ENCODE measurements at regions not wholly inside any gene's neighbourhood (a gene's known extent, or its start where the extent isn't known, plus 50 kb on each side); places are given as distances from the start of the nearest gene placed in this dataset.

GRCh38 chr2:64832936-64833335 lies 156.3 kb upstream of the SLC1A4 start:
- no peaks in the 10 kb centered on the region for H3K9me3 ChIP-seq (ENCODE audit: control insufficient read depth in 2 of 3, low read length in 3 of 3)
- no peak overlapping the region for H3K27ac ChIP-seq (ENCODE audit: low read depth, low read length)
- POLR2A ChIA-PET, result interaction anchor here (0.5 to 8.5 kb wide), 6 partner anchors 13 to 195 kb away, joined by 4 to 61 read pairs (median 6); partner anchors contain the start of gene SERTAD2
- no peak overlapping the region for H3K4me3 Mint-ChIP-seq
- peaks cover 0 to 9% of the 10 kb centered on the region in 2 donors for H3K4me1 ChIP-seq (ENCODE audit: control insufficient read depth in 2 of 2, insufficient read depth in 2 of 2, low read length in 2 of 2)
- intact Hi-C loops (cut with micrococcal nuclease), result loop anchor here in 1 of 2 donors (1.0 kb wide), 1 partner anchor 14 kb away; no protein-coding TSS in a partner anchor
- H3K4me3 ChIP-seq (ENCODE audit: low read length), result no peak overlapping the region
- no peaks in the 10 kb centered on the region for H3K36me3 ChIP-seq (ENCODE audit: control insufficient read depth in 2 of 3, insufficient read depth in 3 of 3, low read length in 3 of 3)
- H3K36me3 Mint-ChIP-seq, result no peaks in the 10 kb centered on the region
- peak overlapping the region in 1 of 9 donors; percentile 67 for H3K27ac Mint-ChIP-seq
- peaks cover 0 to 9% (median 4%) of the 10 kb centered on the region in 5 donors for H3K27me3 Mint-ChIP-seq
- H3K4me1 Mint-ChIP-seq, result peaks cover 0 to 25% (median 4%) of the 10 kb centered on the region in 7 donors
- no peaks in the 10 kb centered on the region for H3K27me3 ChIP-seq (ENCODE audit: control insufficient read depth in 2 of 2, insufficient read depth in 2 of 2, low read length in 2 of 2)
- no peak for DNase-seq
- ATAC-seq, result no peak
- CTCF ChIA-PET, result interaction anchor here (0.9 to 10.1 kb wide), 9 partner anchors 12 to 502 kb away, joined by 3 to 117 read pairs (median 3); no protein-coding TSS in a partner anchor
- no peaks in the 10 kb centered on the region for H3K9me3 Mint-ChIP-seq

GRCh38 chr2:64836566-64836965 lies 152.6 kb upstream of the SLC1A4 start:
- Mint-ChIP-seq H3K9me3 (no peaks in the 10 kb centered on the region), H3K4me3 (no peak overlapping the region), H3K36me3 (no peaks in the 10 kb centered on the region), H3K27me3 (peaks cover 0 to 9% (median 4%) of the 10 kb centered on the region in 5 donors), H3K4me1 (peaks cover 3 to 27% (median 10%) of the 10 kb centered on the region in 7 donors), H3K27ac (no peak overlapping the region)
- ATAC-seq (no peak), DNase-seq (no peak)
- H3K4me1 ChIP-seq (ENCODE audit: control insufficient read depth in 2 of 2, insufficient read depth in 2 of 2, low read length in 2 of 2), result peaks cover 0 to under 1% of the 10 kb centered on the region in 2 donors
- H3K9me3 ChIP-seq (ENCODE audit: control insufficient read depth in 2 of 3, low read length in 3 of 3), result no peaks in the 10 kb centered on the region
- H3K36me3 ChIP-seq (ENCODE audit: control insufficient read depth in 2 of 3, insufficient read depth in 3 of 3, low read length in 3 of 3), result no peaks in the 10 kb centered on the region
- ChIA-PET POLR2A (interaction anchor here (0.6 kb wide), 1 partner anchor 8 kb away, joined by 3 read pairs; no protein-coding TSS in a partner anchor), CTCF (interaction anchor here (1.3 kb wide), 1 partner anchor 190 kb away, joined by 6 read pairs; no protein-coding TSS in a partner anchor)
- no peak overlapping the region for H3K27ac ChIP-seq (ENCODE audit: low read depth, low read length)
- intact Hi-C loops (cut with micrococcal nuclease), result no loop called here
- H3K4me3 ChIP-seq (ENCODE audit: low read length), result no peak overlapping the region
- H3K27me3 ChIP-seq (ENCODE audit: control insufficient read depth in 2 of 2, insufficient read depth in 2 of 2, low read length in 2 of 2), result no peaks in the 10 kb centered on the region

- Histone ChIP-seq H3K27me3 (ENCODE audit: control insufficient read depth in 2 of 2, insufficient read depth in 2 of 2, low read length in 2 of 2) (no peaks in the 10 kb centered on the region), H3K27ac (ENCODE audit: low read depth, low read length) (no peak overlapping the region), H3K4me1 (ENCODE audit: control insufficient read depth in 2 of 2, insufficient read depth in 2 of 2, low read length in 2 of 2) (no peaks in the 10 kb centered on the region), H3K9me3 (ENCODE audit: control insufficient read depth in 2 of 3, low read length in 3 of 3) (no peaks in the 10 kb centered on the region), H3K36me3 (ENCODE audit: control insufficient read depth in 2 of 3, insufficient read depth in 3 of 3, low read length in 3 of 3) (no peaks in the 10 kb centered on the region), H3K4me3 (ENCODE audit: low read length) (no peak overlapping the region)
- CTCF ChIA-PET, result interaction anchor here (1.3 kb wide), 1 partner anchor 86 kb away, joined by 4 read pairs; no protein-coding TSS in a partner anchor
- ATAC-seq, result no peak
- POLR2A ChIA-PET, result interaction anchor here (0.6 kb wide), 1 partner anchor 9 kb away, joined by 3 read pairs; no protein-coding TSS in a partner anchor
- Mint-ChIP-seq H3K4me1 (peaks cover 3 to 27% (median 8%) of the 10 kb centered on the region in 7 donors), H3K9me3 (no peaks in the 10 kb centered on the region), H3K4me3 (no peak overlapping the region), H3K27ac (no peak overlapping the region), H3K36me3 (no peaks in the 10 kb centered on the region), H3K27me3 (peaks cover 0 to 9% (median 4%) of the 10 kb centered on the region in 5 donors)
- DNase-seq, result no peak
- intact Hi-C loops (cut with micrococcal nuclease), result no loop called here
Observed at GRCh38 chr2:64837116-64837731, 152.0 kb upstream of the SLC1A4 start.

GRCh38 chr2:64837925-64838641 lies 151.1 kb upstream of the SLC1A4 start:
- H3K36me3 Mint-ChIP-seq, result no peaks in the 10 kb centered on the region
- DNase-seq (no peak), ATAC-seq (peak; percentile 63)
- Histone ChIP-seq H3K27me3 (ENCODE audit: control insufficient read depth in 2 of 2, insufficient read depth in 2 of 2, low read length in 2 of 2) (no peaks in the 10 kb centered on the region), H3K36me3 (ENCODE audit: control insufficient read depth in 2 of 3, insufficient read depth in 3 of 3, low read length in 3 of 3) (no peaks in the 10 kb centered on the region), H3K4me3 (ENCODE audit: low read length) (no peak overlapping the region), H3K9me3 (ENCODE audit: control insufficient read depth in 2 of 3, low read length in 3 of 3) (no peaks in the 10 kb centered on the region), H3K4me1 (ENCODE audit: control insufficient read depth in 2 of 2, insufficient read depth in 2 of 2, low read length in 2 of 2) (no peaks in the 10 kb centered on the region), H3K27ac (ENCODE audit: low read depth, low read length) (no peak overlapping the region)
- H3K9me3 Mint-ChIP-seq, result no peaks in the 10 kb centered on the region
- peak overlapping the region in 1 of 10 donors; percentile 14 for H3K4me3 Mint-ChIP-seq
- intact Hi-C loops (cut with micrococcal nuclease), result no loop called here
- peaks cover 0 to 9% (median 4%) of the 10 kb centered on the region in 5 donors for H3K27me3 Mint-ChIP-seq
- ChIA-PET POLR2A (no interaction called here), CTCF (interaction anchor here (0.7 to 1.3 kb wide), 4 partner anchors 87 to 499 kb away, joined by 4 to 6 read pairs (median 4); no protein-coding TSS in a partner anchor)
- H3K4me1 Mint-ChIP-seq, result peaks cover 3 to 23% (median 8%) of the 10 kb centered on the region in 7 donors
- H3K27ac Mint-ChIP-seq, result peak overlapping the region in 1 of 9 donors; percentile 14

GRCh38 chr2:64838817-64839216 lies 150.4 kb upstream of the SLC1A4 start:
- intact Hi-C loops (cut with micrococcal nuclease), result no loop called here
- DNase-seq (no peak), ATAC-seq (peak; percentile 48)
- Mint-ChIP-seq H3K9me3 (no peaks in the 10 kb centered on the region), H3K27ac (no peak overlapping the region), H3K27me3 (peaks cover 0 to 5% (median 2%) of the 10 kb centered on the region in 5 donors), H3K4me1 (peaks cover 3 to 15% (median 8%) of the 10 kb centered on the region in 7 donors), H3K36me3 (no peaks in the 10 kb centered on the region), H3K4me3 (no peak overlapping the region)
- Histone ChIP-seq H3K36me3 (ENCODE audit: control insufficient read depth in 2 of 3, insufficient read depth in 3 of 3, low read length in 3 of 3) (no peaks in the 10 kb centered on the region), H3K9me3 (ENCODE audit: control insufficient read depth in 2 of 3, low read length in 3 of 3) (no peaks in the 10 kb centered on the region), H3K27me3 (ENCODE audit: control insufficient read depth in 2 of 2, insufficient read depth in 2 of 2, low read length in 2 of 2) (no peaks in the 10 kb centered on the region), H3K27ac (ENCODE audit: low read depth, low read length) (no peak overlapping the region), H3K4me1 (ENCODE audit: control insufficient read depth in 2 of 2, insufficient read depth in 2 of 2, low read length in 2 of 2) (no peaks in the 10 kb centered on the region), H3K4me3 (ENCODE audit: low read length) (no peak overlapping the region)
- ChIA-PET POLR2A (interaction anchor here (0.7 to 2.1 kb wide), 3 partner anchors 9 to 288 kb away, joined by 3 to 6 read pairs (median 4); no protein-coding TSS in a partner anchor), CTCF (interaction anchor here (0.7 to 1.3 kb wide), 3 partner anchors 88 to 499 kb away, joined by 4 to 6 read pairs (median 4); no protein-coding TSS in a partner anchor)

- no peak overlapping the region for H3K27ac ChIP-seq (ENCODE audit: low read depth, low read length)
- no peaks in the 10 kb centered on the region for H3K9me3 ChIP-seq (ENCODE audit: control insufficient read depth in 2 of 3, low read length in 3 of 3)
- intact Hi-C loops (cut with micrococcal nuclease), result no loop called here
- H3K4me3 Mint-ChIP-seq, result peak overlapping the region in 1 of 10 donors; percentile 14
- no peaks in the 10 kb centered on the region for H3K9me3 Mint-ChIP-seq
- CTCF ChIA-PET, result no interaction called here
- no peak overlapping the region for H3K4me3 ChIP-seq (ENCODE audit: low read length)
- ATAC-seq (peak; percentile 77), DNase-seq (peak in 5 of 9 donors; percentile 30 to 44 (median 36))
- peaks cover 0 to 4% (median 0%) of the 10 kb centered on the region in 5 donors for H3K27me3 Mint-ChIP-seq
- no peaks in the 10 kb centered on the region for H3K4me1 ChIP-seq (ENCODE audit: control insufficient read depth in 2 of 2, insufficient read depth in 2 of 2, low read length in 2 of 2)
- H3K36me3 Mint-ChIP-seq, result no peaks in the 10 kb centered on the region
- no peaks in the 10 kb centered on the region for H3K36me3 ChIP-seq (ENCODE audit: control insufficient read depth in 2 of 3, insufficient read depth in 3 of 3, low read length in 3 of 3)
- POLR2A ChIA-PET, result interaction anchor here (0.7 to 2.1 kb wide), 4 partner anchors 8 to 289 kb away, joined by 3 to 8 read pairs (median 5); no protein-coding TSS in a partner anchor
- H3K4me1 Mint-ChIP-seq, result peaks cover 3 to 14% (median 8%) of the 10 kb centered on the region in 7 donors
- peak overlapping the region in 4 of 9 donors; percentile 13 to 72 (median 38) for H3K27ac Mint-ChIP-seq
- H3K27me3 ChIP-seq (ENCODE audit: control insufficient read depth in 2 of 2, insufficient read depth in 2 of 2, low read length in 2 of 2), result no peaks in the 10 kb centered on the region
Observed at GRCh38 chr2:64839844-64840243, 149.4 kb upstream of the SLC1A4 start.

Data from naive thymus-derived CD4-positive, alpha-beta T cell (primary cell).